K562 (cell line): ENCODE measurements at regions not wholly inside any gene's neighbourhood (a gene's known extent, or its start where the extent isn't known, plus 50 kb on each side); places are given as distances from the start of the nearest gene placed in this dataset.

ENCODE experiments used
- ZNF77 ChIP-seq: fragments of 250-450 bp; sonication (Bioruptor Pico); IDR thresholded peaks from 2 replicates; pipeline ENCODE4 v1.5.0; 2020
- TF ChIP-seq, protein P1 (sequence below): sonication (generic); formaldehyde crosslinking; IDR thresholded peaks from 2 replicates; pipeline ENCODE4 v1.4.0; 2020; ENCODE audit warnings: mild to moderate bottlenecking, missing genetic modification reagents
- TF ChIP-seq, protein P2 (sequence below): IDR thresholded peaks from 3 replicates; pipeline ENCODE4 v1.6.1; 2011; ENCODE audit warnings: borderline replicate concordance, mild to moderate bottlenecking, moderate library complexity; ENCODE audit not compliant: insufficient read length; ENCODE audit errors: extremely low read depth
- TF ChIP-seq, protein P3 (sequence below): fragments of 250-450 bp; sonication (Bioruptor Pico); IDR thresholded peaks from 2 replicates; pipeline ENCODE4 v1.5.0; 2021; ENCODE audit warnings: mild to moderate bottlenecking, moderate library complexity

DNA sequence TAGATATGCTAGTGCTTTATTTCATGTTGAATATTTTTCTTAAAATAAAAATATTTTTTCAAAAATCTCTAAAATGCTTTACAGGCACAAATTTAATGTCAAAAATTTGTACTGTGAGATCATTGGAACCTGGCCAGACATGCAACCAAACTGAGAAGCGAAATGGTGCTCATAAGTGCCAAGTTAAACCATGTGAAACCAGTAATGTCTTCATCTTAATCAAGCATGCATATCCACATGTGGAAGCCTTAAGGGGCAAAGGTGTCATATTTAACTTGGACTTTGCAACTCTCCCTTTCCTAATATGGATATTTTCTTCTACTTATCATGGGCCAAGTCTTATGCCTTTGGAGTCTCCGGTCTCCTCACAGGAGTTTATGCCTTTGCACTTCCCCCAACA lies 208.9 kb upstream of the COL8A1 start (continued):
- TF ChIP-seq, protein P1, sequence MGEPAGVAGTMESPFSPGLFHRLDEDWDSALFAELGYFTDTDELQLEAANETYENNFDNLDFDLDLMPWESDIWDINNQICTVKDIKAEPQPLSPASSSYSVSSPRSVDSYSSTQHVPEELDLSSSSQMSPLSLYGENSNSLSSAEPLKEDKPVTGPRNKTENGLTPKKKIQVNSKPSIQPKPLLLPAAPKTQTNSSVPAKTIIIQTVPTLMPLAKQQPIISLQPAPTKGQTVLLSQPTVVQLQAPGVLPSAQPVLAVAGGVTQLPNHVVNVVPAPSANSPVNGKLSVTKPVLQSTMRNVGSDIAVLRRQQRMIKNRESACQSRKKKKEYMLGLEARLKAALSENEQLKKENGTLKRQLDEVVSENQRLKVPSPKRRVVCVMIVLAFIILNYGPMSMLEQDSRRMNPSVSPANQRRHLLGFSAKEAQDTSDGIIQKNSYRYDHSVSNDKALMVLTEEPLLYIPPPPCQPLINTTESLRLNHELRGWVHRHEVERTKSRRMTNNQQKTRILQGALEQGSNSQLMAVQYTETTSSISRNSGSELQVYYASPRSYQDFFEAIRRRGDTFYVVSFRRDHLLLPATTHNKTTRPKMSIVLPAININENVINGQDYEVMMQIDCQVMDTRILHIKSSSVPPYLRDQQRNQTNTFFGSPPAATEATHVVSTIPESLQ (CRISPR knock-in tag) = no peak
- TF ChIP-seq, protein P2, sequence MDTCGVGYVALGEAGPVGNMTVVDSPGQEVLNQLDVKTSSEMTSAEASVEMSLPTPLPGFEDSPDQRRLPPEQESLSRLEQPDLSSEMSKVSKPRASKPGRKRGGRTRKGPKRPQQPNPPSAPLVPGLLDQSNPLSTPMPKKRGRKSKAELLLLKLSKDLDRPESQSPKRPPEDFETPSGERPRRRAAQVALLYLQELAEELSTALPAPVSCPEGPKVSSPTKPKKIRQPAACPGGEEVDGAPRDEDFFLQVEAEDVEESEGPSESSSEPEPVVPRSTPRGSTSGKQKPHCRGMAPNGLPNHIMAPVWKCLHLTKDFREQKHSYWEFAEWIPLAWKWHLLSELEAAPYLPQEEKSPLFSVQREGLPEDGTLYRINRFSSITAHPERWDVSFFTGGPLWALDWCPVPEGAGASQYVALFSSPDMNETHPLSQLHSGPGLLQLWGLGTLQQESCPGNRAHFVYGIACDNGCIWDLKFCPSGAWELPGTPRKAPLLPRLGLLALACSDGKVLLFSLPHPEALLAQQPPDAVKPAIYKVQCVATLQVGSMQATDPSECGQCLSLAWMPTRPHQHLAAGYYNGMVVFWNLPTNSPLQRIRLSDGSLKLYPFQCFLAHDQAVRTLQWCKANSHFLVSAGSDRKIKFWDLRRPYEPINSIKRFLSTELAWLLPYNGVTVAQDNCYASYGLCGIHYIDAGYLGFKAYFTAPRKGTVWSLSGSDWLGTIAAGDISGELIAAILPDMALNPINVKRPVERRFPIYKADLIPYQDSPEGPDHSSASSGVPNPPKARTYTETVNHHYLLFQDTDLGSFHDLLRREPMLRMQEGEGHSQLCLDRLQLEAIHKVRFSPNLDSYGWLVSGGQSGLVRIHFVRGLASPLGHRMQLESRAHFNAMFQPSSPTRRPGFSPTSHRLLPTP = no peak
- TF ChIP-seq ZNF77 (CRISPR knock-in tag) = no peak
- TF ChIP-seq, protein P3, sequence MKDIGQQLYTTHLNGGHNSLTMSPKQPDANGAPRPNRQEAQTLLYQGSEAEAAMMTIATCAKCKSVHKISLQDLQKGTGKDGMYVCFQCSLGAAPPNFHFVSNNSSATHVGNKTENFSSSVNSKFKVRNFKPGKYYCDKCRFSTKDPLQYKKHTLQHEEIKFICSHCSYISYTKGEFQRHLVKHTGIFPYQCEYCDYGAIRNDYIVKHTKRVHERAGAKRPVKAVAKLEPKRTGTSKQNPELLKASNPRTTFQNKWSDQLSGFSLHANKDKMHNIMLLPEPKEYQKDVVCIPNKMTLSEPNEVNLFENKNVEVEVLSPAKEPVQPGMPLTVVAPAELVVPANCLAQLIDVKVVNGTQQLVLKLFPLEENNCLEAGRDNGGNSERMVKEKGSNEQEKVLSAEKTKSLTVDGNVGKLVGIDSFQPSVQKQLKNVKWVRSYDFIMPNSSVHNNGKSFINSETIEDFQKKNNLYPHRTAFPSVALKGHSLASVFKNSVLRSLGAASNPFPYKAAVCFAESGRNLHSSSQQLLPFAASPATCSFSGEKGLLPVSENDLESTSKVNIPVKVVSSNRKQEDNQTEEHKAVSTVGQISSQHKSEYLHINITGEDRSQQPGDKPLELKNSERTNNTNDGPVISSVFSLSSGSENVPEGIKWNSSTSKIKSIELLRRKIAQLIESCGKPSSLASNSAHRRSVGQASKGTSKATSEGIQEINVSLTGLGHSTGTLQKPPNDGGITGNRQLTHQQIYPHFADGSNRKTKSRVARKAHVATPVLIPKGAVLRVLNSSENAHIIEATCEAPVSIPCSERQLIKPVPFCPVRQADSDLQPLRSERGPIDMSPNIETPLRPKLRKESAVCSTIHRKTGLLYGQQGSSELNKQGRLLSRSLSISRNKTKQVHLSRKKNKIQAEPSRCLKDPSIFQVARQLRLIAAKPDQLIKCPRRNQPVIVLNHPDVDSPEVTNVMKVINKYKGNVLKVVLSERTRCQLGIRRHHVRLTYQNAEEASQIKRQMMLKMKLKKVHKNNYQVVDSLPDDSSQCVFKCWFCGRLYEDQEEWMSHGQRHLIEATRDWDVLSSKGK = no peak
